SK-N-SH treated with all-trans-retinoic acid at 6 μM for 48 hours (cell line): ENCODE measurements at regions not wholly inside any gene's neighbourhood (a gene's known extent, or its start where the extent isn't known, plus 50 kb on each side); places are given as distances from the start of the nearest gene placed in this dataset.

Source experiments
- ATAC-seq: fragments of 200-7000 bp; cut with Tn5 transposase; 3 replicates; pipeline ENCODE4 v1.9.1; 2020; ENCODE audit warnings: mild to moderate bottlenecking, moderate library complexity
- ARNTL ChIP-seq: fragments of 450-650 bp; formaldehyde crosslinking; IDR thresholded peaks from 2 replicates; pipeline ENCODE4 v1.5.0; 2020; ENCODE audit warnings: low read depth, mild to moderate bottlenecking, moderate library complexity, borderline replicate concordance
- BACH2 ChIP-seq: fragments of 250-450 bp; sonication (Bioruptor Pico); IDR thresholded peaks from 2 replicates; pipeline ENCODE4 v1.9.0; 2021; ENCODE audit warnings: mild to moderate bottlenecking, borderline replicate concordance
- CREB5 ChIP-seq: fragments of 250-450 bp; sonication (Bioruptor Pico); IDR thresholded peaks from 2 replicates; pipeline ENCODE4 v1.5.1; 2020; ENCODE audit warnings: low read depth, mild to moderate bottlenecking, moderate library complexity
- CSRNP3 ChIP-seq: fragments of 250-450 bp; sonication (Bioruptor Pico); IDR thresholded peaks from 2 replicates; pipeline ENCODE4 v1.5.1; 2021; ENCODE audit warnings: mild to moderate bottlenecking, moderate library complexity
- GLIS3 ChIP-seq: fragments of 250-450 bp; sonication (Bioruptor Pico); IDR thresholded peaks from 2 replicates; pipeline ENCODE4 v1.5.0; 2020; ENCODE audit warnings: mild to moderate bottlenecking, moderate library complexity
- ISL1 ChIP-seq: fragments of 250-450 bp; sonication (Bioruptor Pico); IDR thresholded peaks from 2 replicates; pipeline ENCODE4 v2.1.2; 2022; ENCODE audit warnings: mild to moderate bottlenecking, moderate library complexity
- OSR1 ChIP-seq: fragments of 250-450 bp; sonication (Bioruptor Pico); IDR thresholded peaks from 2 replicates; pipeline ENCODE4 v1.8.0; 2022; ENCODE audit warnings: moderate library complexity, mild to moderate bottlenecking, inconsistent platforms
- PATZ1 ChIP-seq: fragments of 250-450 bp; sonication (Bioruptor Pico); IDR thresholded peaks from 2 replicates; pipeline ENCODE4 v1.8.0; 2020; ENCODE audit warnings: mild to moderate bottlenecking, moderate library complexity, borderline replicate concordance
- POU6F1 ChIP-seq: fragments of 250-450 bp; sonication (Bioruptor Pico); IDR thresholded peaks from 2 replicates; pipeline ENCODE4 v1.8.0; 2021; ENCODE audit warnings: low read depth, mild to moderate bottlenecking, moderate library complexity, borderline replicate concordance
- PPARA ChIP-seq: fragments of 250-450 bp; sonication (Bioruptor Pico); IDR thresholded peaks from 2 replicates; pipeline ENCODE4 v1.5.0; 2020; ENCODE audit warnings: mild to moderate bottlenecking, borderline replicate concordance
- SNAI2 ChIP-seq: fragments of 250-450 bp; sonication (Bioruptor Pico); IDR thresholded peaks from 2 replicates; pipeline ENCODE4 v1.5.0; 2020; ENCODE audit warnings: mild to moderate bottlenecking, moderate library complexity
- TCF4 ChIP-seq: fragments of 250-450 bp; sonication (Bioruptor Pico); IDR thresholded peaks from 2 replicates; pipeline ENCODE4 v1.8.0; 2021; ENCODE audit warnings: mild to moderate bottlenecking, moderate library complexity, borderline replicate concordance
- TOX ChIP-seq: fragments of 250-450 bp; sonication (Bioruptor Pico); IDR thresholded peaks from 2 replicates; pipeline ENCODE4 v1.8.0; 2021; ENCODE audit warnings: mild to moderate bottlenecking, moderate library complexity, borderline replicate concordance
- TSHZ2 ChIP-seq: fragments of 250-450 bp; sonication (Bioruptor Pico); IDR thresholded peaks from 2 replicates; pipeline ENCODE4 v1.5.0; 2020; ENCODE audit warnings: mild to moderate bottlenecking, moderate library complexity
- ZC3H10 ChIP-seq: fragments of 250-450 bp; sonication (Bioruptor Pico); IDR thresholded peaks from 2 replicates; pipeline ENCODE4 v1.5.1; 2021; ENCODE audit warnings: mild to moderate bottlenecking, moderate library complexity
- ZFP3 ChIP-seq: fragments of 250-450 bp; sonication (Bioruptor Pico); IDR thresholded peaks from 2 replicates; pipeline ENCODE4 v1.5.0; 2020; ENCODE audit warnings: mild to moderate bottlenecking, moderate library complexity
- ZFP30 ChIP-seq: fragments of 450-650 bp; formaldehyde crosslinking; IDR thresholded peaks from 2 replicates; pipeline ENCODE4 v1.5.0; 2022; ENCODE audit warnings: mild to moderate bottlenecking, moderate library complexity
- ZNF565 ChIP-seq: fragments of 450-650 bp; formaldehyde crosslinking; conservative IDR thresholded peaks from 2 replicates; pipeline ENCODE4 v1.5.0; 2020; ENCODE audit warnings: low read depth, mild to moderate bottlenecking, moderate library complexity
- ZNF8 ChIP-seq: fragments of 450-650 bp; formaldehyde crosslinking; IDR thresholded peaks from 2 replicates; pipeline ENCODE4 v1.5.0; 2020; ENCODE audit warnings: mild to moderate bottlenecking, moderate library complexity

GRCh38 chr2:129061769-129062121 is 743.1 kb upstream of the HS6ST1 start:
- TF ChIP-seq CSRNP3 (CRISPR knock-in tag) (no peak), TCF4 (CRISPR knock-in tag) (no peak), POU6F1 (no peak), ZNF8 (CRISPR knock-in tag) (no peak), ISL1 (CRISPR knock-in tag) (no peak), GLIS3 (no peak), OSR1 (no peak), TSHZ2 (no peak), BACH2 (no peak), PATZ1 (CRISPR knock-in tag) (no peak), ZFP30 (CRISPR knock-in tag) (no peak), SNAI2 (CRISPR knock-in tag) (no peak)
- ATAC-seq, result no peak

- TF ChIP-seq ZC3H10 (CRISPR knock-in tag), result no peak
- ATAC-seq, result no peak
Measured at GRCh38 chr2:129062146-129062912, 743.7 kb upstream of the HS6ST1 start.

GRCh38 chr2:129067070-129067469 is 748.4 kb upstream of the HS6ST1 start:
- no peak for ATAC-seq
- TF ChIP-seq ZFP3 (CRISPR knock-in tag) (no peak), ARNTL (CRISPR knock-in tag) (no peak), PPARA (no peak), TCF4 (CRISPR knock-in tag) (no peak), ZFP30 (CRISPR knock-in tag) (no peak), POU6F1 (no peak), TOX (CRISPR knock-in tag) (no peak), ZNF565 (CRISPR knock-in tag) (no peak), BACH2 (no peak), CREB5 (CRISPR knock-in tag) (no peak)
